ENCODE measurements at regions not wholly inside any gene's neighbourhood (a gene's known extent, or its start where the extent isn't known, plus 50 kb on each side); places are given as distances from the start of the nearest gene placed in this dataset.
"Not testable (repeated sequence)": the region's sequence is repeated elsewhere in the genome, so short reads cannot be mapped to it uniquely, and the experiment has no call there.

DNA sequence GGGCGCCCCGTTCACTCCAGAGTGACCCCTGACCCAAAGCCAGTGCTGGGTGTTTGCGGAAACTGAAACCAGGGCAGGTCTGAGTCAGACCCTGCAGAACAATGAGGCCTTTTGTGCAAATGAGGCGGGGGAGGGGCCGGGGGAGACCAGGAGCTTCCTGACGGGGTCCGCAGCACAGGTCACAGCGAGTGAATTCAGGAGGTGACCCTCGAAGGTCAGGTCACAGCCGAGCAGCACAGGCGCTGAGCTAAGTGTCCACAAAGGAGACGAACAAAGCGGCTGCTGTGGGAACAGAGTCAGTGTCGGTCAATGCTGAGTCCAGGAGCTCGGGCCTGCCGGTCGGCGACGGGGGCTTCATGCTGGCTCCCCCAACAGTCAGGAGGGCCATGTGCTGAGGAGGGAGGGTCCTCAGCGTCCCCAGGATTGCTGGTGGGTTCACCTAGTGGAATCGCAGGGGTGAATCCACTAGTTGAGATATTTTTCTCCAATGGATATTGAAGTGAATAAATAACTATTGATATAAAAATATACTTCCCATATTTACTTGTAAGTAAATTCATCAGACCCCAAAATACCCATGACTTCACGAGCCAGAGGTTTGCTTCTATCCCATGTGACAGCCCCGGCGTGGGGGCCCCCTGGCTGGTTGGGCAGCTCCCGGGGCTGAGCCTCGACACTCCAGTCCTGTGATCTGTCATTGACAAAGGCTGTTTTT lies 188.4 kb upstream of the SULF2 start:
- Histone ChIP-seq H3K4me3 (peak overlapping the region; percentile 19; the same call in 1 of the 2 replicates), H3K4me1 (peaks cover 27% of the 10 kb centered on the region), H3K9me3 (replicated peaks) (no peaks in the 10 kb centered on the region), H3K36me3 (no peaks in the 10 kb centered on the region), H3K27me3 (no peaks in the 10 kb centered on the region), H3K27ac (peak overlapping the region; percentile 63)
- peak; percentile 76 to 78 for DNase-seq

DNA sequence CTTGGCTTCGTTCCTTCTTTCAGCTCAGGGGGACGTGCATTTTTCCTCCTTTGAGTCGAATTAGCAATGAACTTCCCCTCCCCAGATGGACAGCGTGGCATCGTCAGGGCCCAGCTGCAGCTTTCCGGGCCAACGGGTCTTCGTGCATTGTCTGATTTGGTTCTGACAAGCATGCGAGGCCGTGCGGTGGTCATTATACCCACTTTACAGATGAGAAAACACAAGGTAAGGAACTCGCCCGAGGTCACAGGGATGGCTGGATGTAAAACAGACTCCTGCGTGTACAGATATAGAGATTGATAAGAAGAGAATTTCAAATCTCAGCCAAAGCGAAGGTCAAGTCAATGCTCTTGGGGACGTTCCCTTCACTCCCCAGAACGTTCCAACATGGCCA lies 187.6 kb upstream of the SULF2 start:
- H3K4me1 ChIP-seq = peaks cover 26% of the 10 kb centered on the region
- H3K9me3 ChIP-seq (replicated peaks) = no peaks in the 10 kb centered on the region
- no peak for DNase-seq
- peak overlapping the region; percentile 63; the same call in 1 of the 2 replicates for H3K27ac ChIP-seq
- 0 out of 2 replicates have a peak overlapping the region, but pooled peaks have one; percentile 19 for H3K4me3 ChIP-seq
- no peaks in the 10 kb centered on the region for H3K27me3 ChIP-seq
- H3K36me3 ChIP-seq = no peaks in the 10 kb centered on the region

DNA sequence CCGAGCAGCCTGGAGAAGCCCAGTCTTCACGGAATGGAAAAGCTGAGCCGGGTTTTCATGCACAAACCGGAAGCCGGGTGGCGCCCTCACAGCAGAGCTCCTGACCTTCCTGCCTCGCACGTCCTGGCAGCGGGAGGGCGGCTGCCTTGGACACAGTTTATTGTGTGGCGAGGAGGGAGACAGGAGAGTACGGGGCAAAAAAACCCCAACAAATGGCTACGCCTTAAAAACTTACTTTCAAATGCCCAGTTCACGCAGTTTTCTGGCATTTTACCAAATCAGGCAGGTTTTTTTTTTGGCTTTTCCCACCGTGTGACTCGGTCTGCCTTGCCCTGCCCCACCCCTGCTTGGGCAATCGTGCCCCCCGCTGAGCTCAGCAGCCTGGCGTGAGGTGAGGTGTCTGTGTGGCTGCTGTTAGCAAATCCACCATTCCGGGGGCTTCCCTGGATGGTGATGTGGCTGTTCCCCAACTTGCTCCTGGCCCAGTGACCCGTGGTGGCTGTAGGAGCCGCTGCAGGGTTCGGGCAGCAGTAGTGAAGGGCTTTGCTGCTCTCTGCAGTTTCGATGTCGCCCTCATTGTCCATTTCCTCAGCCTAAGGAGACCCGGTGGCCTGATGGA lies 187.1 kb upstream of the SULF2 start:
- Histone ChIP-seq H3K4me3 (peak overlapping the region; percentile 25), H3K4me1 (peaks cover 26% of the 10 kb centered on the region), H3K27ac (peak overlapping the region; percentile 0; the same call in 1 of the 2 replicates)
- H3K27me3 ChIP-seq; H3K9me3 ChIP-seq (replicated peaks); H3K36me3 ChIP-seq: not testable (repeated sequence)
- DNase-seq = peak; percentile 54 to 63

DNA sequence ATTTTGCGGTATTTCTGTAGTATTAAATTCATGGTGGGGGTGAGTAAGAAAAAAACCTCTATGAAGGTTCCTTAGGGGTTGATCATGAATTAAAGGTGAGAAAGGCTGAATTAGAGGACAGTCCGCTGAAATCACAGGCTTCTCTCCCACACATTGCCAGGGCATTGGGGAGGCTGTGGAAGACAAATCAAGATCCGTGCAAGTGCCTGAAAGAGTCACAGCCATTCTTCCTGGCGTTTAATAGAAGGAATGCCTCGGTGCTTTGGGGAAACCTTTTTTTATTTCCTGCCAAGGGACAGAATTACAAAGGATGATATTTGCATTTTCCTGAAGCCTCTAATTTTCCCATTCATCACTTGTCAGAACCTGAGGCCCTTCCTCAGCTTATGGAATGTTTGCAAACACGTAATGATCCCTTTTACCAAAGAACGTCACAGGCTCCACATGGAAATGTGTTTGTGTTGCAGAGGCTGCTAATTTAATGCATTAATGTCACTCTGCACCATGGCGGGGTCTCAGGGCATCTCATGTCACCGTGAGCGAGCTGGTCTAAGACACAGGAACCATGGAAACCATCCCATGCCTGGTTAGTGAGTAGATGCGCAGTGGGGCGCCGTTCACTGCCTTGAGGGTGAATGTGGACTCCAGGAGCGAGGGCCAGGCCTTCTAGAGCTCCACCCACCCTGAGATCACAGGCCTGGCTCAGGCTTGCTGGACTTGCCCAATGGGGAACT lies 185.9 kb upstream of the SULF2 start:
- Histone ChIP-seq H3K9me3 (replicated peaks) (no peaks in the 10 kb centered on the region), H3K4me3 (no peak overlapping the region), H3K36me3 (no peaks in the 10 kb centered on the region), H3K27ac (no peak overlapping the region), H3K4me1 (peaks cover 26% of the 10 kb centered on the region), H3K27me3 (no peaks in the 10 kb centered on the region)
- no peak for DNase-seq

DNA sequence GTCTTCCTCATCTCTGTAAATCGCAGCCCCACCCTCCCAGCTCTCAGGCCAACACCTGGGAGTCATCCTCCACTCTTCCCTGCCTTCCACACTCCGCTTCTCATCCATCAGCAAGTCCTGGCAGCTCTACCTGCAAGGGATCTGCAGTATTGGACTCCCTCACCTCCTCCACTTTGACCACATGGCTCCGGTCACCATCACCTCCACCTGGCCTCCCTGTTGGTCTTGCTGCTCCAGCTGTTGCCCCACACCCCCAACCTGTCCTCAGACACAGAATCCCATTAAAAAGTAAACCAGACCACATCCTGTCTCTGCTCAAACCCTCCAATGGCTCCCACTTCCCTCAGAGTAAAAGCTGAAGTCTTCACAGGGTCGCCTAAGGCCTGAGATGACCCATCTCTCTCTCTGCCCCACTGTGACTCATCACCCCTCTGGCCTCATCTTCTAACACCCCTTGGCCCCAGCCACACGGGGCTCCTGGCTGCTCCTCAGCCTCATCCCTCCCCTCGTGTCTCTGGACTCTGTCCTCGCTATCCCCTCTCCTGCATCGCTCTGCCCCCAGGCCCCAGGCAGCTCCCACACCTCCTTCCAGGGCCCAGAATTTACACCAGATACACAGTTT lies 185.1 kb upstream of the SULF2 start:
- Histone ChIP-seq H3K36me3 (no peaks in the 10 kb centered on the region), H3K4me3 (no peak overlapping the region), H3K27ac (peak overlapping the region; percentile 12; the same call in 1 of the 2 replicates), H3K9me3 (replicated peaks) (no peaks in the 10 kb centered on the region), H3K27me3 (no peaks in the 10 kb centered on the region), H3K4me1 (peaks cover 26% of the 10 kb centered on the region)
- peak; percentile 55 to 69 for DNase-seq

DNA sequence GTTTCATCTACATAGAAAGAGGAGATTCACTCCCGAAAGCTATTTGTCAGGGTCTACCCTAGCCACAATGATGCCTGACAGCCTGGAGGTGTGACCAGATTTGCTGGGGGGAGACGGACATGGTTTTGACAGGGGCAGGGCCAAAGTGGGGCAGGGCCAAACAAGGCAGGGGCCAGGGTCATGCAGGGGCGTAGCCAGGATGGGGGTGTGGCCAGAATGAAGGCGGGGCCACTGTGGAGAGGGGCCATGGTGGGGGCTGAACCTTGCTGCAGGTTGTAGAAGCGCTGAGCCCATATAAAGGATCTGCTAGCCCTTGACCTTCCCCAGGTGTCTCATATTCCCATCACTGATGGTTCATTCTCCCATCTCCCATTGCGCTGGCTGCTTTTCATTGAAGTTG lies 184.1 kb upstream of the SULF2 start:
- no peak overlapping the region for H3K4me3 ChIP-seq
- H3K36me3 ChIP-seq = no peaks in the 10 kb centered on the region
- H3K27me3 ChIP-seq = no peaks in the 10 kb centered on the region

DNA sequence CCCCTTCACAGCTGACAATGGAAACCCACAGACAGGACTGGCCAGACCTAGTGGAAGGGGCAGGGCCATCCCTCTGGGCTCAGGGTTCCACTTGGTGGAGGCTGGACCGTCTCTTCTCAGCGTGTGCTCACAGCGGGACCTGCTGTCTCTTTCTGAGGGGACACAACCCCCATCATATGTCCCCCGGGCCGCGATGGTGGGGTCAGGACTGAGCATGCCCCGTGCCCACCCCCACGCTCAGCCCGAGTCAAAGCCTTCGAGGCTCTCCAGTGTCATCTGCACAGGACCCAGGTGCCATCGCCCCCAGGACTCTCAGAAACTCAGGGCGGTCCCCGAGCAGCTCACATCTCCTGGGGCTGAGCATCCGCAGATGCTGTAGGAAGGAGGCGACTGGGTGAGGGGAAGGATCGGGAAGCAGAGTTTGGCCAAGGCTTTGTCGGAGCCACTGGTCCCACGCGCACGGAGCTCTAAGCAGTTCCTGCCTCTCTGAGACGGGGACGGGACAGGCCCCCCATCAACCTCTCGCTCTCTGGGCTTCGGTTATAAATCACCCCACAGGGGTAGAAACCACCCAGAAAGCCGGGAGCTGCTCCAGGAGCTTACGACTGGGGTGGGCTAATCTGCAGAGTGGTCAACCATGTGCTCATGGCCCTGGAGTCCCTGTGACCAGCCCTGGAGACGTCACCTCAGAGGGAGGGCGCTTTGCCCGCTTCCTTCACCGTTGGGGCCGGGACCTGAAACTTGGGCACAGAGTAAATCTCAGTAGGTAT lies 183.4 kb upstream of the SULF2 start:
- DNase-seq = no peak
- Histone ChIP-seq H3K36me3 (no peaks in the 10 kb centered on the region), H3K27me3 (no peaks in the 10 kb centered on the region), H3K27ac (no peak overlapping the region), H3K4me3 (no peak overlapping the region), H3K9me3 (replicated peaks) (no peaks in the 10 kb centered on the region), H3K4me1 (peaks cover 21% of the 10 kb centered on the region)

More for the DNA sequence above, 184.1 kb upstream of the SULF2 start:
- H3K9me3 ChIP-seq (replicated peaks) = no peaks in the 10 kb centered on the region
- H3K27ac ChIP-seq = no peak overlapping the region
- peaks cover 26% of the 10 kb centered on the region for H3K4me1 ChIP-seq
- no peak for DNase-seq

DNA sequence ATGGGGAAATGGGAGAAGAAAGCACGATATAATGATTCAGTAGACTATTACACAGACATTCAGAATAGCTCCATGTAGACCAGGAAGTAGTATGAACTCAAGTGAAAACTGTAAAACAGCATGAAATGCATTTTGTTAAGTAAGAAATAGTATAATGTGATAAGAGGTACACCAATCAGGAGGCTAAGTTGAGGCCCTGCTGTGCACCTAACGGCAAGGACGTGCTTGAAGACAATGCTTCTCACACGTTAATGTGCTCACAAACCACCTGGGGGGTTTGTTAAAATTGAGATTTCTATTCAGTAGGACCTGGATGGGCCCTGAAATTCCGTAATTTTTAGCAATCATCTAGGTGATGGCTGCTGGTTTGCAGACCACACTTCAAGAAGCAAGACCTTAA lies 178.9 kb upstream of the SULF2 start:
- DNase-seq = no peak
- no peaks in the 10 kb centered on the region for H3K9me3 ChIP-seq (replicated peaks)
- no peaks in the 10 kb centered on the region for H3K4me1 ChIP-seq
- no peaks in the 10 kb centered on the region for H3K27me3 ChIP-seq
- no peaks in the 10 kb centered on the region for H3K36me3 ChIP-seq
- no peak overlapping the region for H3K27ac ChIP-seq
- H3K4me3 ChIP-seq = no peak overlapping the region

DNA sequence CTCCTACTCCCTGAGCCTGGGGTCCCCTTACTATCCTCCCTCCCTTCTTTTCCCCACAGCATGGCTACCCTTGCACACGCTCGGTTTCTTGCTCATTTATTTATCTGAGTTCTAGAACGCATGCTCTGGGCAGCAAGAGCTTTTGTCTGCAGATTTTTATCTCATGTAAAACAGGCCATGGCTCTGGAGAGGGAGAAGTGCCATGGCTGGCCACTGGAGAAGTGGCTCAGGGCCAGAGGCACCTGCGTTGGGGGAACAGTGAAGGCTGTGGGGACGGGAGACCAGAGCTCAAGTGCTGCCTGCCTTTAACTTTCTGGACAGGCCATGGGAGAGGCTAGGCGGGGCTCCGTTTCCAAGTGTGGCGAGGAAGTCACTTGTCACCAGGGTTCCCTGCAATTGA lies 177.7 kb upstream of the SULF2 start:
- Histone ChIP-seq H3K4me3 (no peak overlapping the region), H3K4me1 (peaks cover 7% of the 10 kb centered on the region; the same call in 1 of the 2 replicates), H3K9me3 (replicated peaks) (no peaks in the 10 kb centered on the region), H3K27me3 (no peaks in the 10 kb centered on the region), H3K27ac (no peak overlapping the region), H3K36me3 (no peaks in the 10 kb centered on the region)
- DNase-seq = no peak

DNA sequence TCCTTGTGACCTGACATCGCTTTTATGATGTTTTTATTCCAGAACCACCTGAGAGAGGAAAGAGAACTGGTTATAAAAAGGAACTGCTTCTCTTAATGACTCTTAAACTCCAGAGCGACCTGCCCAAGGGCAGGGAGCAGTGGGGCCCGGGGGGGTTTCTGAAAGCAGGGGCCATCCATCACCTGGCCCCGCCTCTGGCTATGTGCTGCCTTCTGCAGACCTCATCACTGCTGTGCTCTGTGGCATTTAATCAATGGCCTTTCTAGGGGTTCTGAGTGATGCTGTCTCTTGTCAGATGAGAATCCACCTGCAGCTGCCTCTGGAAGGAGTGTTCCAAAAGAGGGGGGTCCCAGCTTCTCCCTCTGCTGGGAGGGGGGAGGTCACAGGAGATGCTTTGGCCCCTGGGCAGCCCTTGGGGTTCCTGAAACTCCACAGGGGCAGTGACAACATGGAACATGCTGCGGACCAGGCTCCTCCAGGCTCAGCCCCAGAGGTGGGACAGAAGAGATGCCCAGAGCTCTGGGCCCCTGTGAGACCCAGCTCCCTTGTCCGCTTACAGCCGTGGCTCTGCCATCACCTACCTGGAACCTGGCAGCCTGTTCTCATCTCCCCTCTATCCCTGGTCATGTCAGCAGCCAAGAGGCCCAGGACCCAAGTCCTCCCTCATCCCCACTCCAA lies 177.1 kb upstream of the SULF2 start:
- no peak overlapping the region for H3K4me3 ChIP-seq
- no peak overlapping the region for H3K27ac ChIP-seq
- no peaks in the 10 kb centered on the region for H3K36me3 ChIP-seq
- peaks cover 13% of the 10 kb centered on the region for H3K4me1 ChIP-seq
- no peak for DNase-seq
- H3K27me3 ChIP-seq = no peaks in the 10 kb centered on the region
- no peaks in the 10 kb centered on the region for H3K9me3 ChIP-seq (replicated peaks)

DNA sequence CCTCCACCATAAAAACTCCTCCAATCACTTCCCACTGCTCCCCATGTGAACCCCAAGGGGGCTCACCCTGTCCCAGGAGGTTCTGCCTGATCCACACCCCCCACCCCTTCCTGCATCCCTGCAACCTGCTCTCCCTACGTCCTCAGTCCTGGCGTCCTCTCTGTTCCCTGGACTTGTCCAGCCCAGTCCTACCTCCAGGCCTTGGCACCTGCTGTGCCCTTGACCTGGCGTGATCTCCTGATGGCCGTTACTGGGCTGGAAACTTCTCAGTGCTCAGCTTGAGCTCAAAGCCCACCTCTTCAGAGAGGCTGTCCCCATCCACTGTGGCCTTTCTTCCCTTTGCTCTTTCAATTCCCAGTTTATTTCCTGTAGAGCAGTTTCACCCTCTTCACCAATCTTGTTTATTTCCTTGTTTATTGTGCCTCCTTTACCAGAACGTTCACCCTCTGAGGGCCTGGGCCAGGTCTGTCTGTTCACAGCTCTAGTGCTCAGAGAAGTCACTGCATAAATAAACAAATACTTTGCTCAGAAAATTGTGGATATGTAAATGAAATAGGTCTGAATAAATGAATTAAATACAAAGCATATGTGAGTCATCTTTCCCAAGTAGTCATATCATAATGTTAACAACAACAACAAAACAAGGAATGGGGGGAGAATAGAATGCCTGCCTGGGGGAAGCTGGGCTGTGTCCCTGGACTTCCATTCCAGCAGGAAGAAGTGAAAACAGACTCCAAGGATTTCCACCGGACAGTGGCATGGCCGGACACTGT lies 175.7 kb upstream of the SULF2 start:
- H3K36me3 ChIP-seq = no peaks in the 10 kb centered on the region
- no peaks in the 10 kb centered on the region for H3K9me3 ChIP-seq (replicated peaks)
- peaks cover 27% of the 10 kb centered on the region for H3K4me1 ChIP-seq
- no peak overlapping the region for H3K27ac ChIP-seq
- no peak for DNase-seq
- no peaks in the 10 kb centered on the region for H3K27me3 ChIP-seq
- H3K4me3 ChIP-seq = no peak overlapping the region

DNA sequence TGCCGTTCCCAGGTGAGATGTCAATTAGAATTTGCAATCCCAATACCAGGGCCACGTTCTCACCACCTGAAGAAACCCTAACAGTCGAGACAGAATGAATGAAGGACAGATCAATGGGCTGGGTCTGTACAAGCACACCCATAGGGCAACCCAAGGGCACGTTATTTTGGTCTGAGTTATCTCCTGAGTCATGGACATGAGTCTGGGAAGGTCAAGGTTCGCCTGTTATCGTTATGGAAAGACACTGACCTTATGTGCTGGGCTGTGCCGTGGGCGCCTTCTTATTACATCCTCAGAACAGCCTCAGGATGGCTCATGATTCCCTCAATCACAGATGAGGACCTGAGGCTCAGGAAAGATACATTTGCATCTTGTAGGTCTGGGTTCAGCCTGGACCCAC lies 175.0 kb upstream of the SULF2 start:
- H3K4me3 ChIP-seq = no peak overlapping the region
- H3K4me1 ChIP-seq = peaks cover 34% of the 10 kb centered on the region

DNA sequence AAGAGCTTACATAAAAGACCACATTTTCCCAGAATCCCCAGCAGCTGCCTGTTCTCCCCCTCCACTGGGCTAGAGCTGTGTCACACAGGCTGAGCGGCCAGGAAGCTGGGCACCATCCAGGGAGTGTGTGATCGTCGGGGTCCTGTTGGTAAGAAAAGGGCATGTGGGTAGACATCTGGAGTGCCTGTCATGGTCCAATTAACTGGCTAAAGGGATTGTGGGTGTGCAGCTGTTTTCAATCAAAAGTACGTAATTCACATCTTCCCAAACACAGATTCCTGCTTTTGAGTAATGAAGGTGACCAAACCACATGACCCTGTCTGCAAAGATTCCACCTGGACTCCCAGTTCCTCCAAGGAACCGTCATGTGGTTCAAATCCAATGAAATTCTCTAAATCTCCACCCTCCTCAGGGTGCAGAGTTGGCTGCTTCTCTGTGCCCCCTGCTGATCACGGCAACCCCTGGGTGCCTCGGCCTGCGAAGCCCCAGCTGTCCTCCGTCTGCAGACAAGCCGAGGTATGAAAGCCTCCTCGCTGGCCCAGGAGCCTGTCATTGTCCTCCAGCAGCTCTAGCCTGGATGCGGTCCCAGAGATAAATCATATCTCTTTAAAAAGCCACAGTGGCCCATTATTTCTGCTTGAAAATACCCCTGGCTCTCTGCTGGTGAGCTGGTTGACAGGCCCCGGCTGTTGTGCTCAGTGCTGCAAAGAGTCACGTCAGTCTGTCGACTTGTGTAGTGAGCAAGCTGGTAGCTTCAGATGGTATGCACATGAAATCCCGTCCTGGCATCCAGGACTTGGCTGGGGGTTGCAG lies 172.9 kb upstream of the SULF2 start:
- H3K27ac ChIP-seq = peak overlapping the region; percentile 89
- peaks cover 35% of the 10 kb centered on the region for H3K4me1 ChIP-seq
- not testable (repeated sequence) for H3K4me3 ChIP-seq

More for the DNA sequence above, 175.0 kb upstream of the SULF2 start:
- Histone ChIP-seq H3K27ac (no peak overlapping the region), H3K36me3 (no peaks in the 10 kb centered on the region), H3K9me3 (replicated peaks) (no peaks in the 10 kb centered on the region), H3K27me3 (no peaks in the 10 kb centered on the region)
- DNase-seq = no peak

More for the DNA sequence above, 172.9 kb upstream of the SULF2 start:
- not testable (repeated sequence) for H3K36me3 ChIP-seq; H3K9me3 ChIP-seq (replicated peaks); H3K27me3 ChIP-seq
- peak; percentile 86 to 92 for DNase-seq

All from SJCRH30 (cell line).